K562 (cell line): ENCODE measurements at regions not wholly inside any gene's neighbourhood (a gene's known extent, or its start where the extent isn't known, plus 50 kb on each side); places are given as distances from the start of the nearest gene placed in this dataset.

Source experiments
- ATAC-seq: fragments of 200-7000 bp; cut with Tn5 transposase; 3 replicates; pipeline ENCODE4 v1.9.1; 2020; ENCODE audit warnings: moderate library complexity
- BruUV-seq: library from RNA; stranded (reverse); fragments of 400-500 nt; replicated peaks from 2 replicates; lab custom pipeline; 2021; lab: Mats Ljungman, UMichigan
- CTCF ChIA-PET: fragments of 300-600 bp; formaldehyde crosslinking; extraction: SDS; loops from one replicate; lab custom pipeline; 2021; ENCODE audit warnings: low intra/inter-chr PET ratio; lab: Yijun Ruan, JAX
- POLR2A ChIA-PET: fragments of 300-600, 350-650 bp; sonication (Branson Sonifier 250); formaldehyde crosslinking; extraction: SDS; loops from one replicate; lab custom pipeline; 2021; ENCODE audit warnings: antibody characterized with exemption, inconsistent platforms; lab: Yijun Ruan, JAX
- DNase-seq, 4 experiments: peaks; one replicate each; pipeline versions ENCODE4 v3.0.0 to v3.0.0-alpha.2; 2011 to 2018; ENCODE audit warnings: low spot score in 3 of 4, mixed read lengths in 3 of 4; ENCODE audit errors: extremely low read depth in 1 of 4
- FAIRE-seq: peaks from 2 replicates; lab custom pipeline; 2011; peaks lifted over from hg19 to GRCh38; lab: Jason Lieb, UNC
- H2AFZ ChIP-seq: 2 replicates; pipeline ENCODE4 v1.6.0; 2011; ENCODE audit warnings: low read depth, low read length, control low read depth, inconsistent platforms
- H3K27ac ChIP-seq: fragments of 200-600 bp; 3 replicates; pipeline ENCODE4 v1.8.0; 2011; ENCODE audit warnings: low read depth, mild to moderate bottlenecking, control low read depth, inconsistent platforms, low read length, moderate library complexity, mixed read lengths; ENCODE audit errors: extremely low read depth
- H3K27me3 ChIP-seq, 2 experiments: fragments of 300-600 bp in 1 of 2; 2 replicates in 1 of 2; 3 replicates in 1 of 2; pipeline versions ENCODE4 v1.6.0 to v1.8.0; 2011; ENCODE audit warnings: inconsistent platforms in 2 of 2, low read length in 2 of 2, mild to moderate bottlenecking in 1 of 2, mixed read lengths in 1 of 2, moderate library complexity in 1 of 2; ENCODE audit not compliant: control insufficient read depth in 2 of 2, insufficient read depth in 2 of 2
- H3K36me3 ChIP-seq: fragments of 300-600 bp; 3 replicates; pipeline ENCODE4 v1.8.0; 2011; ENCODE audit warnings: mild to moderate bottlenecking, low read length, inconsistent platforms; ENCODE audit not compliant: control insufficient read depth, insufficient read depth
- H3K4me1 ChIP-seq, 2 experiments: fragments of 200-600 bp in 1 of 2; replicated peaks in 1 of 2; 2 replicates in 1 of 2; 3 replicates in 1 of 2; pipeline versions ENCODE4 v1.5.1 to v1.8.0; 2011; ENCODE audit warnings: inconsistent platforms in 2 of 2, low read length in 2 of 2, mild to moderate bottlenecking in 1 of 2, mixed read lengths in 1 of 2, moderate library complexity in 1 of 2; ENCODE audit not compliant: control insufficient read depth in 2 of 2, insufficient read depth in 2 of 2
- H3K4me2 ChIP-seq: 2 replicates; pipeline ENCODE4 v1.6.1; 2011; ENCODE audit warnings: low read length, control low read depth, inconsistent platforms, mixed read lengths; ENCODE audit not compliant: insufficient read depth
- H3K4me3 ChIP-seq: fragments of 200-600 bp; sonication (generic), shearing (Covaris generic); 2 replicates; pipeline ENCODE4 v1.5.1; 2016; ENCODE audit warnings: control low read depth, inconsistent platforms
- H3K79me2 ChIP-seq: fragments of 200-600 bp; 3 replicates; pipeline ENCODE4 v1.8.0; 2011; ENCODE audit warnings: low read length, inconsistent platforms; ENCODE audit not compliant: control insufficient read depth, insufficient read depth
- H3K9ac ChIP-seq, 2 experiments: 2 replicates each; pipeline versions ENCODE4 v1.6.0 to v1.6.1; 2011; ENCODE audit warnings: low read depth in 2 of 2, low read length in 2 of 2, control low read depth in 1 of 2, inconsistent platforms in 1 of 2, mild to moderate bottlenecking in 1 of 2, mixed read lengths in 1 of 2; ENCODE audit not compliant: insufficient read depth in 1 of 2
- H3K9me1 ChIP-seq: one replicate; pipeline ENCODE4 v1.6.0; 2011; ENCODE audit warnings: inconsistent platforms, mild to moderate bottlenecking, low read length, moderate library complexity; ENCODE audit not compliant: control insufficient read depth, insufficient read depth
- H3K9me3 ChIP-seq: replicated peaks from 2 replicates; pipeline ENCODE4 v1.5.1; 2011; ENCODE audit warnings: low read depth, low read length, inconsistent platforms; ENCODE audit not compliant: control insufficient read depth, insufficient read depth
- H4K20me1 ChIP-seq: replicated peaks from 2 replicates; pipeline ENCODE4 v1.6.1; 2011; ENCODE audit warnings: low read length, inconsistent platforms, mixed read lengths; ENCODE audit not compliant: control insufficient read depth, insufficient read depth
- BMI1 ChIP-seq: fragments of 150-350 bp; IDR thresholded peaks from 2 replicates; pipeline ENCODE4 v1.6.1; 2014; ENCODE audit warnings: low read length
- ETV1 ChIP-seq: fragments of 450-650 bp; conservative IDR thresholded peaks from 2 replicates; pipeline ENCODE4 v1.6.1; 2016; ENCODE audit warnings: missing genetic modification characterization, control low read depth, low read depth, missing compliant biosample characterization
- LCOR ChIP-seq: sonication (generic); formaldehyde crosslinking; IDR thresholded peaks from 2 replicates; pipeline ENCODE4 v1.8.0; 2022; ENCODE audit warnings: mild to moderate bottlenecking, missing genetic modification reagents
- NFE2L1 ChIP-seq: fragments of 450-650 bp; IDR thresholded peaks from 2 replicates; pipeline ENCODE4 v1.6.1; 2016; ENCODE audit warnings: missing genetic modification characterization, low read depth, mild to moderate bottlenecking, missing compliant biosample characterization, moderate library complexity, borderline replicate concordance
- POLR2H ChIP-seq: IDR thresholded peaks from 2 replicates; pipeline ENCODE4 v1.6.1; 2016; ENCODE audit warnings: missing genetic modification characterization, low read depth, mild to moderate bottlenecking, control low read depth, missing compliant biosample characterization, moderate library complexity
- SMC3 ChIP-seq: conservative IDR thresholded peaks from 2 replicates; pipeline ENCODE4 v1.6.1; 2011; ENCODE audit warnings: low read depth, low read length, improper control_type of control experiment; ENCODE audit not compliant: insufficient read depth
- ZNF644 ChIP-seq: fragments of 200-800 bp; sonication (Bioruptor generic); IDR thresholded peaks from 2 replicates; pipeline ENCODE4 v1.6.1; 2016; ENCODE audit warnings: low read depth, missing genetic modification characterization, missing compliant biosample characterization
- WGBS: fragments of 100-300 bp; shearing (Covaris generic); methylation state at CpG from one replicate; pipeline ENCODE4 v1.1.6; 2016; ENCODE audit warnings: low coverage, mixed read lengths; ENCODE audit not compliant: insufficient coverage; ENCODE audit errors: missing lambda C conversion rate; 5-methylcytosine and 5-hydroxymethylcytosine counted together
- in situ Hi-C: fragments of 300-500 bp; cut with MboI; formaldehyde crosslinking; loops from 4 replicates; pipeline ENCODE4 v1.15.0; 2018; ENCODE audit warnings: inconsistent platforms, mixed read lengths
- intact Hi-C: fragments of 100-400 bp; cut with micrococcal nuclease; formaldehyde crosslinking; loops from 2 replicates; pipeline ENCODE4 v1.14.2; 2022
- TF ChIP-seq, protein P1 (sequence below): fragments of 150-350 bp; IDR thresholded peaks from 2 replicates; pipeline ENCODE4 v1.6.1; 2014; ENCODE audit warnings: low read depth, mild to moderate bottlenecking, low read length, borderline replicate concordance
- TF ChIP-seq, protein P2 (sequence below): fragments of 450-650 bp; IDR thresholded peaks from 2 replicates; pipeline ENCODE4 v1.6.1; 2016; ENCODE audit warnings: low read depth

GRCh38 chr13:111051041-111051725 lies 63.9 kb upstream of the ARHGEF7 start:
- no peak for FAIRE-seq
- ChIA-PET POLR2A (no interaction called here), CTCF (interaction anchor here (1.5 kb wide), 1 partner anchor 106 kb away, joined by 12 read pairs; no protein-coding TSS in a partner anchor)
- TF ChIP-seq, protein P1, sequence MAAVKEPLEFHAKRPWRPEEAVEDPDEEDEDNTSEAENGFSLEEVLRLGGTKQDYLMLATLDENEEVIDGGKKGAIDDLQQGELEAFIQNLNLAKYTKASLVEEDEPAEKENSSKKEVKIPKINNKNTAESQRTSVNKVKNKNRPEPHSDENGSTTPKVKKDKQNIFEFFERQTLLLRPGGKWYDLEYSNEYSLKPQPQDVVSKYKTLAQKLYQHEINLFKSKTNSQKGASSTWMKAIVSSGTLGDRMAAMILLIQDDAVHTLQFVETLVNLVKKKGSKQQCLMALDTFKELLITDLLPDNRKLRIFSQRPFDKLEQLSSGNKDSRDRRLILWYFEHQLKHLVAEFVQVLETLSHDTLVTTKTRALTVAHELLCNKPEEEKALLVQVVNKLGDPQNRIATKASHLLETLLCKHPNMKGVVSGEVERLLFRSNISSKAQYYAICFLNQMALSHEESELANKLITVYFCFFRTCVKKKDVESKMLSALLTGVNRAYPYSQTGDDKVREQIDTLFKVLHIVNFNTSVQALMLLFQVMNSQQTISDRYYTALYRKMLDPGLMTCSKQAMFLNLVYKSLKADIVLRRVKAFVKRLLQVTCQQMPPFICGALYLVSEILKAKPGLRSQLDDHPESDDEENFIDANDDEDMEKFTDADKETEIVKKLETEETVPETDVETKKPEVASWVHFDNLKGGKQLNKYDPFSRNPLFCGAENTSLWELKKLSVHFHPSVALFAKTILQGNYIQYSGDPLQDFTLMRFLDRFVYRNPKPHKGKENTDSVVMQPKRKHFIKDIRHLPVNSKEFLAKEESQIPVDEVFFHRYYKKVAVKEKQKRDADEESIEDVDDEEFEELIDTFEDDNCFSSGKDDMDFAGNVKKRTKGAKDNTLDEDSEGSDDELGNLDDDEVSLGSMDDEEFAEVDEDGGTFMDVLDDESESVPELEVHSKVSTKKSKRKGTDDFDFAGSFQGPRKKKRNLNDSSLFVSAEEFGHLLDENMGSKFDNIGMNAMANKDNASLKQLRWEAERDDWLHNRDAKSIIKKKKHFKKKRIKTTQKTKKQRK, result no peak
- TF ChIP-seq NFE2L1 (tag) (no peak), POLR2H (tag) (no peak), SMC3 (no peak), ETV1 (tag) (no peak), BMI1 (no peak), ZNF644 (tag) (no peak), LCOR (CRISPR knock-in tag) (no peak)
- TF ChIP-seq, protein P2, sequence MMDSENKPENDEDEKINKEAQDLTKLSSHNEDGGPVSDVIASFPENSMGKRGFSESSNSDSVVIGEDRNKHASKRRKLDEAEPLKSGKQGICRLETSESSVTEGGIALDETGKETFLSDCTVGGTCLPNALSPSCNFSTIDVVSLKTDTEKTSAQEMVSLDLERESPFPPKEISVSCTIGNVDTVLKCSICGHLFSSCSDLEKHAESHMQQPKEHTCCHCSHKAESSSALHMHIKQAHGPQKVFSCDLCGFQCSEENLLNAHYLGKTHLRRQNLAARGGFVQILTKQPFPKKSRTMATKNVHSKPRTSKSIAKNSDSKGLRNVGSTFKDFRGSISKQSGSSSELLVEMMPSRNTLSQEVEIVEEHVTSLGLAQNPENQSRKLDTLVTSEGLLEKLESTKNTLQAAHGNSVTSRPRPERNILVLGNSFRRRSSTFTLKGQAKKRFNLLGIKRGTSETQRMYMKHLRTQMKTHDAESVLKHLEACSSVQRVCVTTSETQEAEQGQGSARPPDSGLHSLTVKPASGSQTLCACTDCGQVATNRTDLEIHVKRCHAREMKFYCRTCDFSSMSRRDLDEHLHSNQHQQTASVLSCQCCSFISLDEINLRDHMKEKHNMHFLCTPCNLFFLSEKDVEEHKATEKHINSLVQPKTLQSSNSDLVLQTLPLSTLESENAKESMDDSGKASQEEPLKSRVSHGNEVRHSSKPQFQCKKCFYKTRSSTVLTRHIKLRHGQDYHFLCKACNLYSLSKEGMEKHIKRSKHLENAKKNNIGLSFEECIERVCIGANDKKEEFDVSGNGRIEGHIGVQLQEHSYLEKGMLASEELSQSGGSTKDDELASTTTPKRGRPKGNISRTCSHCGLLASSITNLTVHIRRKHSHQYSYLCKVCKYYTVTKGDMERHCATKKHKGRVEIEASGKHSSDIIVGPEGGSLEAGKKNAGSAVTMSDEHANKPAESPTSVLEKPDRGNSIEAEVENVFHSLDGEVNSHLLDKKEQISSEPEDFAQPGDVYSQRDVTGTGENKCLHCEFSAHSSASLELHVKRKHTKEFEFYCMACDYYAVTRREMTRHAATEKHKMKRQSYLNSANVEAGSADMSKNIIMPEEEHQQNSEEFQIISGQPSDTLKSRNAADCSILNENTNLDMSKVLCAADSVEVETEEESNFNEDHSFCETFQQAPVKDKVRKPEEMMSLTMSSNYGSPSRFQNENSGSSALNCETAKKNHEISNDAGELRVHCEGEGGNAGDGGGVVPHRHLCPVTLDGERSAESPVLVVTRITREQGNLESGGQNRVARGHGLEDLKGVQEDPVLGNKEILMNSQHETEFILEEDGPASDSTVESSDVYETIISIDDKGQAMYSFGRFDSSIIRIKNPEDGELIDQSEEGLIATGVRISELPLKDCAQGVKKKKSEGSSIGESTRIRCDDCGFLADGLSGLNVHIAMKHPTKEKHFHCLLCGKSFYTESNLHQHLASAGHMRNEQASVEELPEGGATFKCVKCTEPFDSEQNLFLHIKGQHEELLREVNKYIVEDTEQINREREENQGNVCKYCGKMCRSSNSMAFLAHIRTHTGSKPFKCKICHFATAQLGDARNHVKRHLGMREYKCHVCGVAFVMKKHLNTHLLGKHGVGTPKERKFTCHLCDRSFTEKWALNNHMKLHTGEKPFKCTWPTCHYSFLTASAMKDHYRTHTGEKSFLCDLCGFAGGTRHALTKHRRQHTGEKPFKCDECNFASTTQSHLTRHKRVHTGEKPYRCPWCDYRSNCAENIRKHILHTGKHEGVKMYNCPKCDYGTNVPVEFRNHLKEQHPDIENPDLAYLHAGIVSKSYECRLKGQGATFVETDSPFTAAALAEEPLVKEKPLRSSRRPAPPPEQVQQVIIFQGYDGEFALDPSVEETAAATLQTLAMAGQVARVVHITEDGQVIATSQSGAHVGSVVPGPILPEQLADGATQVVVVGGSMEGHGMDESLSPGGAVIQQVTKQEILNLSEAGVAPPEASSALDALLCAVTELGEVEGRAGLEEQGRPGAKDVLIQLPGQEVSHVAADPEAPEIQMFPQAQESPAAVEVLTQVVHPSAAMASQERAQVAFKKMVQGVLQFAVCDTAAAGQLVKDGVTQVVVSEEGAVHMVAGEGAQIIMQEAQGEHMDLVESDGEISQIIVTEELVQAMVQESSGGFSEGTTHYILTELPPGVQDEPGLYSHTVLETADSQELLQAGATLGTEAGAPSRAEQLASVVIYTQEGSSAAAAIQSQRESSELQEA, result no peak
- Histone ChIP-seq H3K36me3 (no peaks in the 10 kb centered on the region), H3K27me3 (no peaks in the 10 kb centered on the region), H4K20me1 (no peaks in the 10 kb centered on the region), H3K4me2 (no peak overlapping the region), H3K9ac (no peak overlapping the region), H3K9me1 (no peaks in the 10 kb centered on the region), H3K4me1 (peaks cover 4 to 16% of the 10 kb centered on the region in 2 experiments), H3K4me3 (no peak overlapping the region), H2AFZ (no peak overlapping the region), H3K79me2 (no peaks in the 10 kb centered on the region), H3K9me3 (no peaks in the 10 kb centered on the region), H3K27ac (no peak overlapping the region)
- ATAC-seq, result no peak
- DNase-seq, result no peak
- no TSS peak for BruUV-seq
- in situ Hi-C loops, result loop anchor here (25.0 kb wide), 1 partner anchor 239 kb away; no protein-coding TSS in a partner anchor
- intact Hi-C loops, result loop anchor here (10.0 kb wide), 1 partner anchor 216 kb away; no protein-coding TSS in a partner anchor
- 39% methylated on average over 6 of the region's 6 CpGs for WGBS
